ACHN (cell line): ENCODE measurements at regions not wholly inside any gene's neighbourhood (a gene's known extent, or its start where the extent isn't known, plus 50 kb on each side); places are given as distances from the start of the nearest gene placed in this dataset.

Source experiments
- DNase-seq: peaks from one replicate; pipeline ENCODE4 v3.0.0-alpha.2; 2015
- in situ Hi-C: cut with HindIII; loops from 2 replicates; pipeline ENCODE4 v1.10.0; 2017; ENCODE audit warnings: low sequenced_read_pairs, low pct_ligation_motif_present, low pct_unique_long_range_greater_than_20kb

DNA sequence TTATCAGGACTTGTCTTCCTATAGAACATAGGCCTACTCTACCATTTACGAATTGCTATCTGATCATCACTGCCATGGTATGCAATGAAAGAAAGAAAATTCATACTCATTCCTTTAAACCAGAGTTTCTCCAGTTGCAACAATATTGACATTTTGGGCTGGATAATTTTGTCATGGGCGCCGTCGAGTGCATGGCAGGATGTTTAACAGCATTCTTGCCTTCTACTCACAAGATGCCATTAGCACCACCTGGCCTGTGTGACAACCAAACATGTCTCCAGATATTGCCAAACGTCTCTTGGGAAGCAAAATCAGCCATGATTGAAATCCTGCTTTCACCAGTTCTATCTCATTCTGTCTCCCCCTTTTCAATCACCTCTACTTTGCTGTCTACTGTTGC is 63.6 kb upstream of the ARHGAP24 start:
- in situ Hi-C loops = no loop called here
- no peak for DNase-seq

DNA sequence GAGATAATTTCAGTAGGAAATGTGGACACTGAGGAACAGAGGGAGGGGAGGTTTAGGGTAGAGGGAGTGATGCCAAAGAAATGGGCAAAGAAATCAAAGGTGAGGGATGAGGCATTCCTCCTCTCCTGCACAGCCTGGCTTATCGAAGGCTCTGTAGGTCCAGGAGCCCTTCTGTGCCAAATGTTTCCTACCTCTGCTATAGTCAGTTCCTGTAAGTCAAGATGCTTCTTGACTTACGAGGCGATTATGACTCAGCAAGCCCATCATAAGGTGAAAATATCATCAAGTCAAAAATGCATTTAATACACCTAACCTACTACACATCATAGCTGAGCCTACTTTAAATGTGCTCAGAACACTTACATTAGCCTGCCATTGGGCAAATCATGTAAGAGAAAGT is 60.0 kb upstream of the ARHGAP24 start:
- in situ Hi-C loops = no loop called here

DNA sequence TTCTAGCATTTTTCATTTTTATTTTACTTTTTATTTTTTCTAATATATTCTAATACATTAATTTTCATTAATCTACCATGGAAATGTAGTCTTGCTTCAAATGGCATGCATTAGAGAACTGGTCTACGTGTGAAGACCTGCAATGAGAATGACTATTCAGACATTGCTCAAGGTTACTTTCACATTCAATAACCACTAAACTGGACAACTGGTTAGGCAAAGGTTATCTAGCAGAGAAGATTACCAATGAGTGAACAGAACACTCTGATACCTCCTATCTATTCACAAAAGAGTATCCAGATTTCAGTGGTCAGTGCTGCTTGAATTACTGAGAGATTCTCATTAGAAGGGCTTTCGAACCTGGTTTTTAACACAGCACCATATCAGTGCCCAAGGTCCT is 58.9 kb upstream of the ARHGAP24 start:
- DNase-seq = no peak
- in situ Hi-C loops = no loop called here

More for the DNA sequence above, 60.0 kb upstream of the ARHGAP24 start:
- DNase-seq = no peak

DNA sequence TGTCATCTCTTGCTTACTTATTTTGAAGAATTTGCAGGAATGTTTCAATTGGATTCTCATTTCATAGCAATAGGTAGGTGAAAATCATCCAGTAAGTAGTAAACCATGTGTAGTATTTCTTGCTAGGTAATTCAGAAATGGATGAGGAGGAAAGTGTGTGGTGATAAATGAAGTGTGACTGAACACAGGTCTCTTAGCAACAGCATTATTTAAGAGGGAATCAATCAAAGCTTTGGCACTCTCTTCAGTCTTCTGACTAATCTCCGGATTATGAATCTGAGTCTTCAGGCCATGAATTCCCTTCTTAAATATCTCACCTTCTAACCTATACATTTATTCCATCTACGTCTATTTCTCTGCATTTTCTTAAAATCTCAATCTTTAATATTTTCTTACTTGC is 55.8 kb upstream of the ARHGAP24 start:
- in situ Hi-C loops = no loop called here
- DNase-seq = no peak

DNA sequence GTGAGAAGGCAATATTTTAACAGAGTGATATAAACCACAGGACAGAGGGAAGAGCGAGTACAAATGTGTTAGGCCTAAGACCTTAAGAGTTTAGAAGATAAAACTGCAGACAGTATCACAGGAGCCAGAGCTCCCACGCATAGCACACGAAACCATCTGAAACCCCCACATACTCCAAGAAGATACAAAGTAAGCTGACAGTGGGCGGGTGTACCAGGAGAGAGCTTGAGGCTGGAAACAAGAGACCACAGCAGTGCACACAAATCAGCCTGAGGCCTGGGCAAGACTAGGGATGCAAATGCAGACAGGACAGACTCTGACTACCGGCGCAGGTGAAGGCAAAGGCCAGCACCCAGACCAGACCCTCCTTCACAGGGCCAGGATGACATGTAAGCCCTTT is 54.1 kb upstream of the ARHGAP24 start:
- in situ Hi-C loops = no loop called here
- DNase-seq = no peak

DNA sequence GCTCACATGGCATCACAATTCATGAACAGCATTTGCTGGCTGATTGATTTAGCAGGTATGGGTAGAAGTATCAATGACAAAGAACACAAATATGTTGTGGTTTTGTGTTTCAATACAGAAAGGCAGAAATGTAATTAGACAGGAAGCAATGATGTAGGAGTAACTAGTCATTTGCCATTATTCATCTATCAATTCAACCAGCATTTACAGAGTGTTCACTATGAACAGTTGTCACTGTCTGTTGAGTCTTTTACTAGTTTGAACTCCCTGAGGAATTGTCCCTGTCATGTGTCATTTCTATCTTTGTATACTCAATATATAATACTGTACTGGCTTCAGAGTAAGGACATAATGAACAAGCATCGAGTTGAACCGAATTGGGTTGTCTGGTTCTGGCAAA is 51.5 kb upstream of the ARHGAP24 start:
- no peak for DNase-seq
- in situ Hi-C loops = no loop called here
